Activated CD4-positive, alpha-beta T cell treated with anti-CD3 and anti-CD28 coated beads, Interleukin-2, amount 10 ng/mL, durations not matched to agents 7 days and 5 days (primary cell): ENCODE measurements at regions not wholly inside any gene's neighbourhood (a gene's known extent, or its start where the extent isn't known, plus 50 kb on each side); places are given as distances from the start of the nearest gene placed in this dataset.
"Not testable (repeated sequence)": the region's sequence is repeated elsewhere in the genome, so short reads cannot be mapped to it uniquely, and the experiment has no call there.

Experiments
- CTCF ChIA-PET: fragments of 350-600 bp; sonication (Branson Sonifier 250); formaldehyde crosslinking; loops from one replicate; lab custom pipeline; 2021; ENCODE audit warnings: antibody characterized with exemption; lab: Charles Lee
- POLR2A ChIA-PET: fragments of 350-600 bp; sonication (Branson Sonifier 250); formaldehyde crosslinking; loops from one replicate; lab custom pipeline; 2021; ENCODE audit warnings: antibody characterized with exemption; lab: Charles Lee
- DNase-seq: peaks from one replicate; pipeline ENCODE4 v3.0.0-alpha.2; 2020
- H3K27ac Mint-ChIP-seq: one replicate; pipeline ENCODE4 v1.8.0; 2021; ENCODE audit warnings: mild to moderate bottlenecking, moderate library complexity, mixed read lengths
- H3K27me3 Mint-ChIP-seq: one replicate; pipeline ENCODE4 v1.8.0; 2021; ENCODE audit warnings: mixed read lengths
- H3K36me3 Mint-ChIP-seq: one replicate; pipeline ENCODE4 v1.8.0; 2021; ENCODE audit warnings: low read depth, mixed read lengths
- H3K4me1 Mint-ChIP-seq: one replicate; pipeline ENCODE4 v1.8.0; 2021; ENCODE audit warnings: mixed read lengths
- H3K4me3 Mint-ChIP-seq: one replicate; pipeline ENCODE4 v1.8.0; 2021; ENCODE audit warnings: mild to moderate bottlenecking, moderate library complexity, mixed read lengths
- H3K9me3 Mint-ChIP-seq: one replicate; pipeline ENCODE4 v1.8.0; 2021; ENCODE audit warnings: mixed read lengths

- Mint-ChIP-seq H3K27me3 (no peaks in the 10 kb centered on the region), H3K4me1 (no peaks in the 10 kb centered on the region), H3K9me3 (no peaks in the 10 kb centered on the region), H3K27ac (no peak overlapping the region), H3K4me3 (no peak overlapping the region), H3K36me3 (no peaks in the 10 kb centered on the region)
- DNase-seq, result no peak
- POLR2A ChIA-PET, result no interaction called here
- CTCF ChIA-PET, result no interaction called here
Observed at GRCh38 chr3:174483254-174483653, 375.9 kb upstream of the NAALADL2 start.

GRCh38 chr3:174483856-174484255 is 375.3 kb upstream of the NAALADL2 start:
- H3K9me3 Mint-ChIP-seq, H3K27ac Mint-ChIP-seq, H3K27me3 Mint-ChIP-seq, CTCF ChIA-PET, POLR2A ChIA-PET, H3K4me1 Mint-ChIP-seq, DNase-seq, H3K36me3 Mint-ChIP-seq, H3K4me3 Mint-ChIP-seq: not testable (repeated sequence)

DNA sequence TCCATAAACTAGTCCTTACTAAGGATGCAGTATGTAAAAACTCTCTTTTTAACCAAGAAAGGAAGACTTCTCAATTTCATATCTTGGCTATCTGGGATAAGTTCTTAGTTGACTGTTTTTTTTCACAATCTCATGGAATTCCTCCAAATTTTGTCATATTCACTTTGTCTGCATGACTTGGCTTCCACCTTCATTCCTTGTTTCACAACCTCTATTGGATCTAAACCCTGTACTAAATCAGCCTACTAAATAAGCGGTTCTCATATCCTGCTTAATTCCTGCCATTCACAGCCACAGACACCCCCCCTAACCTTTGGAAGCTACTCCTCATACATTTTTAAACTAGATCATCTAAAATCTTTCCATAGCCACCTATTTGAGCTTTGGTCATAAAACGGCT is 370.6 kb upstream of the NAALADL2 start:
- Mint-ChIP-seq H3K27me3 (no peaks in the 10 kb centered on the region), H3K4me1 (no peaks in the 10 kb centered on the region), H3K27ac (no peak overlapping the region), H3K9me3 (no peaks in the 10 kb centered on the region), H3K36me3 (no peaks in the 10 kb centered on the region), H3K4me3 (no peak overlapping the region)
- ChIA-PET POLR2A (no interaction called here), CTCF (no interaction called here)
- DNase-seq, result no peak

DNA sequence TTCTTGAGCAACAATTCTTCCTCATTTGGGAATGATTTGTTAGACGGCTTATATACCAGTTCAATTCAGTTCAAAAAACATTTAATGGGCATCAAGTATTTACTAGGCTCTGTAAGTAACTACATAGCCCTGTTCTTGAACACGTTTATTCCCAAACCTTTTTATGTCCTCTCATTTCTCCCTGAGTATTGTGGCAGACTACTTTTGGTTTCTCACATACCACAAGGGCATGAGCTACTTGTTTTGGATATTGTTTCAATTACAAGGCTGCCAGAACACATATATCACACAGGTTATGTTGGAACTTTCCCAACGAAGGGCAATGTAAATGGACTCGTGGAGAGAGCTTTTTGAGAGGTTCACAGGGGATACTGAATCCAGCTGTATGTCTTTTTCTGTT is 363.8 kb upstream of the NAALADL2 start:
- H3K9me3 Mint-ChIP-seq, result no peaks in the 10 kb centered on the region
- POLR2A ChIA-PET, result no interaction called here
- no peak for DNase-seq
- H3K4me3 Mint-ChIP-seq, result no peak overlapping the region
- no peak overlapping the region for H3K27ac Mint-ChIP-seq
- no peaks in the 10 kb centered on the region for H3K27me3 Mint-ChIP-seq
- H3K36me3 Mint-ChIP-seq, result no peaks in the 10 kb centered on the region
- CTCF ChIA-PET, result no interaction called here
- no peaks in the 10 kb centered on the region for H3K4me1 Mint-ChIP-seq

- Mint-ChIP-seq H3K9me3 (no peaks in the 10 kb centered on the region), H3K4me1 (no peaks in the 10 kb centered on the region), H3K27me3 (no peaks in the 10 kb centered on the region), H3K36me3 (no peaks in the 10 kb centered on the region), H3K27ac (no peak overlapping the region), H3K4me3 (no peak overlapping the region)
- no peak for DNase-seq
- ChIA-PET CTCF (no interaction called here), POLR2A (no interaction called here)
Observed at GRCh38 chr3:174495928-174496327, 363.2 kb upstream of the NAALADL2 start.

DNA sequence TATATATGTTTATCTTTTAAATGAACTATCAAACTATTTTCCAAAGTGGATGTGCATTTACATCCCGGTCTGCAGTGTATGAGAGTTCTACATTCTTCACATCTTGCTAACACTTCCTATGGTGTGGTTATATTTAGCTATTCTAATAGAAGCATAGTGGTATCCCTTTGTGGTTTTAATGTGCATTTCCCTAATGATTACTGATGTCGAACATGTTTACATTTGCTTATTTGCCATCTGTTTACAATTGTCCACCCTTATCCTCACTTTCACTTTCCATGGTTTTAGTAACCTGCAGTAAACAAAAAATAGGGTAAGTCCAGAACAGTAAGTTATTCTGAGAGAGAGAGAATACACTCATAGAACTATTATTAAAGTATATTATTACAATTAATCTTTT is 360.5 kb upstream of the NAALADL2 start:
- DNase-seq, result no peak
- Mint-ChIP-seq H3K4me1 (no peaks in the 10 kb centered on the region), H3K36me3 (no peaks in the 10 kb centered on the region), H3K27ac (no peak overlapping the region), H3K27me3 (no peaks in the 10 kb centered on the region), H3K4me3 (no peak overlapping the region), H3K9me3 (no peaks in the 10 kb centered on the region)
- ChIA-PET CTCF (no interaction called here), POLR2A (no interaction called here)

DNA sequence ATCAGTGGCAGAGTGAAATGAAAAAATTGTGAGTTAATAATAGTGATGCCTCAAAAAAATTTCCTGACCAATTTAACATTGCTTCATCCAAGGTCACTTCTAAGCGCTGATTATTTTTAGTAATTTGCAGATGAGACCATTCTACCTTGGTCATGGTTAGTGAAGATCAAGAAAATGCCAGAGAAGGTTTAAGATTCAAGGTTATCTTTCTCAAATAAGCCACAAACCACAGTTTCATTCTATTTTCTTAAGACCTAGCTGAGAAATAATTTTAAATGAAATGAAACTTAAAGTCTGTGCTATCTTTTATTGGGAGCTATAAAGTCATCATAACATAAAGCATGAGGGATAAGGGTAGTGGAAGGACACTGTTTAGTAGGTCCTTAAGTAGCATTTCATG is 353.9 kb upstream of the NAALADL2 start:
- POLR2A ChIA-PET, result no interaction called here

GRCh38 chr3:174524203-174524602 is 334.9 kb upstream of the NAALADL2 start:
- H3K36me3 Mint-ChIP-seq, result no peaks in the 10 kb centered on the region
- POLR2A ChIA-PET, result no interaction called here
- H3K27ac Mint-ChIP-seq, result no peak overlapping the region
- H3K9me3 Mint-ChIP-seq, result peaks cover 5% of the 10 kb centered on the region
- no peaks in the 10 kb centered on the region for H3K27me3 Mint-ChIP-seq
- CTCF ChIA-PET, result no interaction called here
- no peaks in the 10 kb centered on the region for H3K4me1 Mint-ChIP-seq
- DNase-seq, result no peak
- H3K4me3 Mint-ChIP-seq, result no peak overlapping the region

More for the DNA sequence above, 353.9 kb upstream of the NAALADL2 start:
- no peaks in the 10 kb centered on the region for H3K4me1 Mint-ChIP-seq
- no peak overlapping the region for H3K4me3 Mint-ChIP-seq
- DNase-seq, result no peak
- no peaks in the 10 kb centered on the region for H3K36me3 Mint-ChIP-seq
- H3K9me3 Mint-ChIP-seq, result no peaks in the 10 kb centered on the region
- H3K27ac Mint-ChIP-seq, result no peak overlapping the region
- H3K27me3 Mint-ChIP-seq, result no peaks in the 10 kb centered on the region
- CTCF ChIA-PET, result no interaction called here

DNA sequence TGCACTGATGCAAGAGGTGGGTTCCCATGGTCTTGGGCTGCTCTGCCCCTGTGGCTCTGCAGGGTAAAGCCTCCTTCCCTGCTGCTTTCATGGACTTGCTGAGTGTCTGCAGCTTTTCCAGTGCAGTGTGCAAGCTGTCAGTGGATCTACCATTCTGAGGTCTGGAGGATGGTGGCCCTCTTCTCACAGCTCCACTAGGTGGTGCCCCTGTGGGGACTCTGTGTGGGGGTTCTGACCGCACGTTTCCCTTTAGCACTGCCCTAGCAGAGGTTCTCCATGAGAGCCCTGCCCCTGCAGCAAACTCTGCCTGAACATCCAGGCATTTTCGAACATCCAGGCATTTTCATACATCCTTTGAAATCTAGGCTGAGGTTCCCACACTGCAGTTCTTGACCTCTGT is 329.8 kb upstream of the NAALADL2 start:
- CTCF ChIA-PET, result no interaction called here
- no peaks in the 10 kb centered on the region for H3K27me3 Mint-ChIP-seq
- H3K9me3 Mint-ChIP-seq, result peaks cover 2% of the 10 kb centered on the region
- no peak overlapping the region for H3K4me3 Mint-ChIP-seq
- H3K27ac Mint-ChIP-seq, result no peak overlapping the region
- no peak for DNase-seq
- POLR2A ChIA-PET, result no interaction called here
- H3K36me3 Mint-ChIP-seq, result no peaks in the 10 kb centered on the region
- no peaks in the 10 kb centered on the region for H3K4me1 Mint-ChIP-seq

DNA sequence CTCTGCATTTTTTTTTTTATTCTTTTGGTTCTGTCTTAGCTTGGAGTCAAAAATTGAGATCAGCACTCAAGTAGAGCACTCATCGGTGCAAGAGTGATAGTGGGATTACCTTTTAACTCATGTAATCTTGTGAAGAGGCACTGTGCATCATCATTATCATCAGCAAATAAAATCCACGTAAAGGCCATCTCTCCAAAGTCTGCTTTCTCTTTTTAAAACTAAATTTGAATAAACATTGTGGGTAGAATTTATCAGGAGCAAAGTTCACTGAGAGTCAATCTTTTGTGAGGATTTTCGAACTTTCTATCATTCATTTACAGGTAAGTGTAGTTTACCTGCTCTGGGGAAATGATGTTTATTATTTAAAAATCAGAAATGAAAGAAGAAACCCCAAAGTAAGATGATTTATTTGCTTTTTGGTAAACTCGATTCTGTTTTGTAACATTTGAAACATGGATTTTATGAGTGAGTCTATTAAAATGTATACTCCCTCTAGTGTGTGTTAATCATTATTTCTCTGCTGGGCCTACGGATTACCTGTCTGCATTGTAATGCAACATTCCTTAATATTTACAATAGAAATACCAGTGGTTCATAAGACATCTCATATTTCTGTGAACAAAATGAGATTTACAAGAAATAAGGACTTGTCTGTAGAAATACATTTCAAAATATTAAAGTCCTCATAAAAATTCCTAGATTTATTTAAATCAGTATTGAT is 327.7 kb upstream of the NAALADL2 start:
- ChIA-PET POLR2A (no interaction called here), CTCF (no interaction called here)
- Mint-ChIP-seq H3K4me1 (no peaks in the 10 kb centered on the region), H3K27me3 (no peaks in the 10 kb centered on the region), H3K36me3 (no peaks in the 10 kb centered on the region), H3K9me3 (peaks cover 2% of the 10 kb centered on the region), H3K4me3 (no peak overlapping the region), H3K27ac (no peak overlapping the region)
- no peak for DNase-seq

DNA sequence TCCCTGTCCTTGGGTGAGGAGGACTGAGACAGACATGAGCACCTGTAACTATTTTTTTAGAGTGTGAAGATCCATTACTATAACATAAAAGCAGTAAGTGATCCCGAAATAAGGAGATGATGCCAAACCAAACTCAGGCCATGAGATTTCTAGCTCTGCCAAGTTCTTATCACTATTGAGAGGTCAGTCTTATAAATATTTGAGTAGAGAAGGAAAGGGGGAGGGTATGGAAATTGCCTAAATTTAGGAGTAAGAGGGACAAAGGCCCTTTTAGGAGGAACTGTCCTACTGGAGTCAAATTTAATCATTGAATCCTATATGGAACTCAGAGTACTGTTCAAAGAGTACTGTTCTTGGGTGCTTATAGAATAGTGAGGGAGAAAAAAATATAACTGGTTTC is 326.9 kb upstream of the NAALADL2 start:
- H3K9me3 Mint-ChIP-seq, result peaks cover 2% of the 10 kb centered on the region
- no peaks in the 10 kb centered on the region for H3K4me1 Mint-ChIP-seq
- H3K4me3 Mint-ChIP-seq, result no peak overlapping the region
- no peaks in the 10 kb centered on the region for H3K27me3 Mint-ChIP-seq
- no peak for DNase-seq
- ChIA-PET POLR2A (no interaction called here), CTCF (no interaction called here)
- H3K36me3 Mint-ChIP-seq, result no peaks in the 10 kb centered on the region
- H3K27ac Mint-ChIP-seq, result no peak overlapping the region

DNA sequence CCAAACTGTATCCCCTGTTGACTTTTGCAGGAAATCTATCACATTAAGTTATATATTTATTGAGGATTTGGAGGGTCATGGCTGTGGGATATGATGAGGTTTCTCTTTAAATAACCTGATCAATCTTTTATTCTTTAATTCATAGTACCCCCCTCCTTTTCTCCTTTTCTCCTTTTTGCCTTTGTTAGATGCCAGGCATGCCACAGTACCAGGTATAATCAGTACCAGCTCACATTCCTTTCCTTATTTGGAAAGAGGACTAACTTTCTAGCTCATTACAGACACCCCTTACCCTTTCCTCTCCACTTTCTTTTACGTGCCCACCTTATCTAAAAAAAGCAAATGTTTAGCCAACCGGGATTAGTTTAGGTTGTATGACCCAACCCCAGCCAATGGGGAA is 326.4 kb upstream of the NAALADL2 start:
- Mint-ChIP-seq H3K27ac (no peak overlapping the region), H3K27me3 (no peaks in the 10 kb centered on the region), H3K36me3 (no peaks in the 10 kb centered on the region), H3K4me3 (no peak overlapping the region), H3K4me1 (no peaks in the 10 kb centered on the region), H3K9me3 (peaks cover 2% of the 10 kb centered on the region)
- CTCF ChIA-PET, result interaction anchor here (0.6 kb wide), 1 partner anchor 659 kb away, joined by 3 read pairs; no protein-coding TSS in a partner anchor
- DNase-seq, result no peak
- POLR2A ChIA-PET, result no interaction called here

DNA sequence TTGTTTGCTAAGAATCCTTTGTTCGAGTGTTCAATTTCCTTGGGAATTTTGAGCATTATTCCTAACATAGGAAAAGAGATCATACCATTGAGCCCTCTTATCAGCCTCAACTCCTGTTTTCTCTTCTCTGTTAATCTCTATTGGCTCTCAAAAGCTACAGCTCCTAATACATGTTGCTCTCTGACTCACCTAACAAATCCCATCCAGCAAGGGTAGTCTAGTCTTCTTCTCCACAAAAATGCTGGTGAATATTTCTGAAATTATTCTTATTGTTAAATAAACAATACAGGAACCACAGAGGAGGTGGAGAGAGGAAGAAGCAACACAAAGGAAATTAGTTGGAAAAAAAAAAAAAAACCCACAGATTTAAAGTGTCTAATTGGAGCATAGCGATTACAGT is 325.8 kb upstream of the NAALADL2 start:
- no peaks in the 10 kb centered on the region for H3K27me3 Mint-ChIP-seq
- no peak overlapping the region for H3K4me3 Mint-ChIP-seq
- ChIA-PET CTCF (interaction anchor here (0.6 kb wide), 3 partner anchors 52 to 659 kb away, joined by 3 to 4 read pairs (median 3); no protein-coding TSS in a partner anchor), POLR2A (no interaction called here)
- H3K4me1 Mint-ChIP-seq, result no peaks in the 10 kb centered on the region
- peaks cover 2% of the 10 kb centered on the region for H3K9me3 Mint-ChIP-seq
- H3K27ac Mint-ChIP-seq, result no peak overlapping the region
- no peak for DNase-seq
- H3K36me3 Mint-ChIP-seq, result no peaks in the 10 kb centered on the region

- no peaks in the 10 kb centered on the region for H3K9me3 Mint-ChIP-seq
- no peaks in the 10 kb centered on the region for H3K36me3 Mint-ChIP-seq
- ChIA-PET POLR2A (no interaction called here), CTCF (no interaction called here)
- H3K4me3 Mint-ChIP-seq, result no peak overlapping the region
- no peaks in the 10 kb centered on the region for H3K27me3 Mint-ChIP-seq
- no peak overlapping the region for H3K27ac Mint-ChIP-seq
- no peak for DNase-seq
- no peaks in the 10 kb centered on the region for H3K4me1 Mint-ChIP-seq
Observed at GRCh38 chr3:174536319-174536718, 322.8 kb upstream of the NAALADL2 start.
